Ovary (tissue), 7 donors: ENCODE measurements at regions not wholly inside any gene's neighbourhood (a gene's known extent, or its start where the extent isn't known, plus 50 kb on each side); places are given as distances from the start of the nearest gene placed in this dataset.
A peak's percentile ranks its signal among the peaks of the same experiment; 100 is the strongest.

Experiments used
- DNase-seq, 5 donors: peaks; one replicate each; pipeline ENCODE4 v3.0.0-alpha.2; 2019 to 2020
- H3K27ac ChIP-seq, 2 donors: fragments of 200-600 bp; one replicate each; pipeline versions ENCODE4 v1.5.1 to v1.8.0; 2019 to 2022
- H3K27me3 ChIP-seq: fragments of 200-600 bp; one replicate; pipeline ENCODE4 v1.8.0; 2022
- H3K36me3 ChIP-seq: fragments of 200-600 bp; sonication (generic); one replicate; pipeline ENCODE4 v1.5.1; 2019
- H3K4me1 ChIP-seq: one replicate; pipeline ENCODE4 v1.8.1; 2013; ENCODE audit warnings: mild to moderate bottlenecking, moderate library complexity; ENCODE audit not compliant: insufficient read depth
- H3K4me3 ChIP-seq: fragments of 200-600 bp; sonication (generic); one replicate; pipeline ENCODE4 v1.5.1; 2017
- H3K9me3 ChIP-seq, 2 donors: fragments of 200-600 bp in 1 of 2; sonication (generic) in 1 of 2; one replicate each; pipeline versions ENCODE4 v1.5.1 to v1.8.1; 2013 to 2019; ENCODE audit warnings: mild to moderate bottlenecking in 1 of 2, moderate library complexity in 1 of 2
- EP300 ChIP-seq: sonication (generic); formaldehyde crosslinking; IDR thresholded peaks from one replicate; pipeline ENCODE4 v1.6.1; 2017; ENCODE audit warnings: antibody characterized with exemption
- POLR2A ChIP-seq: fragments of 450-650 bp; IDR thresholded peaks from one replicate; pipeline ENCODE4 v1.6.1; 2017; ENCODE audit warnings: antibody characterized with exemption, mild to moderate bottlenecking, moderate library complexity
- WGBS, 3 donors: extraction: QIAGEN DNeasy Blood & Tissue Kit in 1 of 3; methylation state at CpG; one replicate each; pipeline versions ENCODE4 v1.1.5 to v1.1.7; 2013 to 2017; 5-methylcytosine and 5-hydroxymethylcytosine counted together
- intact Hi-C, 4 donors: fragments of 100-400 bp; cut with DNase I; formaldehyde crosslinking; loops; one replicate each; pipeline versions ENCODE4 v1.11.0 to v1.15.1; 2022 to 2023
- TF ChIP-seq, protein P1 (sequence below), 3 donors: fragments of 450-650 bp in 2 of 3; fragments of 200-600 bp in 1 of 3; IDR thresholded peaks; one replicate each; pipeline versions ENCODE4 v1.5.1 to v1.8.0; 2016 to 2022; ENCODE audit warnings: antibody characterized with exemption in 3 of 3, mild to moderate bottlenecking in 1 of 3
- donor health status: DM: no; HTN: no; CAD: no; lungs with moderate emphysema.
- donor health status: DM: no; HTN: no; CAD: no.
- donor health status: Bipolar disorder and iron deficiency.
- donor health status: DM: no; HTN: no; CAD: no.
- donor health status: DM: yes; HTN: yes; CAD: no.

GRCh38 chr6:120147071-120147871, 797.7 kb upstream of the MAN1A1 start:
- intact Hi-C loops: no loop called here
- peak in 1 of 5 donors; percentile 3 for DNase-seq
- Histone ChIP-seq H3K36me3 (no peaks in the 10 kb centered on the region), H3K27me3 (no peaks in the 10 kb centered on the region), H3K4me3 (no peak overlapping the region), H3K4me1 (no peaks in the 10 kb centered on the region), H3K9me3 (no peaks in the 10 kb centered on the region), H3K27ac (no peak overlapping the region)
- 71 to 85% (median 78%) methylated on average over 4 of the region's 4 CpGs for WGBS, 3 donors
- TF ChIP-seq, protein P1, sequence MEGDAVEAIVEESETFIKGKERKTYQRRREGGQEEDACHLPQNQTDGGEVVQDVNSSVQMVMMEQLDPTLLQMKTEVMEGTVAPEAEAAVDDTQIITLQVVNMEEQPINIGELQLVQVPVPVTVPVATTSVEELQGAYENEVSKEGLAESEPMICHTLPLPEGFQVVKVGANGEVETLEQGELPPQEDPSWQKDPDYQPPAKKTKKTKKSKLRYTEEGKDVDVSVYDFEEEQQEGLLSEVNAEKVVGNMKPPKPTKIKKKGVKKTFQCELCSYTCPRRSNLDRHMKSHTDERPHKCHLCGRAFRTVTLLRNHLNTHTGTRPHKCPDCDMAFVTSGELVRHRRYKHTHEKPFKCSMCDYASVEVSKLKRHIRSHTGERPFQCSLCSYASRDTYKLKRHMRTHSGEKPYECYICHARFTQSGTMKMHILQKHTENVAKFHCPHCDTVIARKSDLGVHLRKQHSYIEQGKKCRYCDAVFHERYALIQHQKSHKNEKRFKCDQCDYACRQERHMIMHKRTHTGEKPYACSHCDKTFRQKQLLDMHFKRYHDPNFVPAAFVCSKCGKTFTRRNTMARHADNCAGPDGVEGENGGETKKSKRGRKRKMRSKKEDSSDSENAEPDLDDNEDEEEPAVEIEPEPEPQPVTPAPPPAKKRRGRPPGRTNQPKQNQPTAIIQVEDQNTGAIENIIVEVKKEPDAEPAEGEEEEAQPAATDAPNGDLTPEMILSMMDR (IDR thresholded peaks at IDR 0.05): no peak
- TF ChIP-seq EP300 (no peak), POLR2A (no peak)

DNA sequence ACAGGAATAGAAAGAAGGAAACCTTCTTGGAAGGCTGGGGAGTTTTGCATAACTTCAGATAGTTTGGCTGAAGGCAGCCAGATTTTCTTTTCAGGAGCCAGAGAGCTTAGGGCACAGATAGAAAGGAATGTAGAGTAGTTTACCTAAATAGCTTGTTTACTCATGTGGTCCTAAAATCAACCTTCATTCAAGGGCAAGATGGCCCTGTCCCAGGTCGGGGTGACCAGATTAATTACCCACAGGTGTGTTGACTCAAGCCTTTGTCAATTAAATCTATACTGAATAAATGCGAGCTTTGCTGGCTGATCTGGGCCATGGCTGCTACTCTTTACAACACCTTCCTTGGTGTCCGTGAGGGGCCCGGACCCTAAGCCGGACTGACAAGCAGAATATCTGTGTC, 792.0 kb upstream of the MAN1A1 start:
- H3K36me3 ChIP-seq: no peaks in the 10 kb centered on the region
- H3K27ac ChIP-seq: no peak overlapping the region
- intact Hi-C loops: no loop called here
- 69 to 79% (median 71%) methylated on average over 5 of the region's 5 CpGs for WGBS, 3 donors
- H3K4me3 ChIP-seq: no peak overlapping the region
- no peak for DNase-seq
- no peak for TF ChIP-seq EP300
- no peak for TF ChIP-seq POLR2A
- TF ChIP-seq, protein P1 (IDR thresholded peaks at IDR 0.05): no peak
- H3K9me3 ChIP-seq: no peaks in the 10 kb centered on the region
- H3K4me1 ChIP-seq: no peaks in the 10 kb centered on the region
- H3K27me3 ChIP-seq: no peaks in the 10 kb centered on the region

DNA sequence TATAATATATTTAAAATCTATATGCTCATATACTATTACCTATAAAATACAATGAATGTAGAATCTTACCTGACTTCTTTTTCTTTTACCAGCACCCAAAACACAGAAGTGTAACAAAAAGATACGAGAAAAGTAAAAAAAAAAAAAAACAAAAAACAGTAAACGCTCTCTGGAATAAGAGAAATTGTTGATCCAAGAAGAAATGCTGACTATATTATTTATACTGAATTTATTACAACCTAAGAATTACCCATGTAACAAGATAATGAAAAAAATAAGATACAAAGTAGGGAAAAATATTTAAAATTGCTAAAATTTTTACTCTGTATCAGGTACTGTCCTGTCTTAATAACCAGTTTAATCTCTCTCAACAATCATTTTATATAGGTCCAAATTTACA, 787.9 kb upstream of the MAN1A1 start:
- Histone ChIP-seq H3K36me3 (no peaks in the 10 kb centered on the region), H3K27ac (no peak overlapping the region), H3K4me3 (no peak overlapping the region), H3K9me3 (no peaks in the 10 kb centered on the region), H3K27me3 (no peaks in the 10 kb centered on the region), H3K4me1 (no peaks in the 10 kb centered on the region)
- no peak for TF ChIP-seq POLR2A
- no peak for TF ChIP-seq EP300
- TF ChIP-seq, protein P1 (IDR thresholded peaks at IDR 0.05): no peak
- intact Hi-C loops: no loop called here
- 79 to 89% (median 80%) methylated on average over 2 of the region's 2 CpGs for WGBS, 3 donors
- no peak for DNase-seq

DNA sequence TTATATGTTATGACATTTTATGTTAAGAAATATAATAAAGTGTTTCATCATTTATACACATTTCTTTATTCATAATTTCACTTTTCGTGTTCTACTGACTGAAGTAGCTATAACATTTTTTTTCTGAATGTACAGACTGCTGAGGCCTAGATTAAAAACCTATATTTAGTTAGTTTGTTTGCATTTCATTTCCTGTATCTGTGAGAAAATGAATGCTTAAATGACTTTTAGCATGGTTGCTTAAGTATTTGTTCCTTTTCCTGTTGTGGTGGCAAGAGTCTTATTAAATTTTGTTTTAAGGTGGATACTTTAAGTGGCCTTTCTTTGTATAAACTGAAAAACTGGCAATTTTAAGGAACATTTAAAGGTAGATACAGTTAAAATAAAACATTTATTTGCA, 779.7 kb upstream of the MAN1A1 start:
- Histone ChIP-seq H3K9me3 (no peaks in the 10 kb centered on the region), H3K36me3 (no peaks in the 10 kb centered on the region), H3K4me3 (no peak overlapping the region), H3K27ac (no peak overlapping the region), H3K4me1 (no peaks in the 10 kb centered on the region), H3K27me3 (no peaks in the 10 kb centered on the region)
- TF ChIP-seq POLR2A (no peak), EP300 (no peak)
- TF ChIP-seq, protein P1 (IDR thresholded peaks at IDR 0.05): no peak
- intact Hi-C loops: no loop called here
- WGBS, 3 donors: 61 to 72% (median 64%) methylated on average over 1 of the region's 1 CpG
- no peak for DNase-seq
